AG04450 (cell line): ENCODE measurements at regions not wholly inside any gene's neighbourhood (a gene's known extent, or its start where the extent isn't known, plus 50 kb on each side); places are given as distances from the start of the nearest gene placed in this dataset.

Experiments
- CTCF ChIA-PET: fragments of 300-600, 350-600 bp; formaldehyde crosslinking; extraction: SDS; loops from one replicate; lab custom pipeline; 2022; ENCODE audit warnings: antibody characterized with exemption, inconsistent platforms; lab: Charles Lee
- POLR2A ChIA-PET: fragments of 350-600 bp; formaldehyde crosslinking; extraction: SDS; loops from one replicate; lab custom pipeline; 2021; ENCODE audit warnings: antibody characterized with exemption, inconsistent platforms; lab: Yijun Ruan, JAX
- DNase-seq: peaks from one replicate; pipeline ENCODE4 v3.0.0-alpha.2; 2011; ENCODE audit warnings: low read depth, low spot score
- H3K27ac ChIP-seq: one replicate; pipeline ENCODE4 v1.5.1; 2012; ENCODE audit warnings: low read depth, low read length, control low read depth
- H3K27me3 ChIP-seq: one replicate; pipeline ENCODE4 v1.6.0; 2012; ENCODE audit warnings: low read length; ENCODE audit not compliant: control insufficient read depth, insufficient read depth
- H3K4me3 ChIP-seq: 2 replicates; pipeline ENCODE4 v1.5.1; 2011; ENCODE audit warnings: mild to moderate bottlenecking, low read depth, low read length, control low read depth
- H3K9me3 ChIP-seq: 2 replicates; pipeline ENCODE4 v1.5.1; 2012; ENCODE audit warnings: low read length; ENCODE audit not compliant: control insufficient read depth, insufficient read depth
- TF ChIP-seq, protein P1 (sequence below): IDR thresholded peaks from 2 replicates; pipeline ENCODE4 v1.5.1; 2011; ENCODE audit warnings: low read depth, low read length, control low read depth, inconsistent platforms

DNA sequence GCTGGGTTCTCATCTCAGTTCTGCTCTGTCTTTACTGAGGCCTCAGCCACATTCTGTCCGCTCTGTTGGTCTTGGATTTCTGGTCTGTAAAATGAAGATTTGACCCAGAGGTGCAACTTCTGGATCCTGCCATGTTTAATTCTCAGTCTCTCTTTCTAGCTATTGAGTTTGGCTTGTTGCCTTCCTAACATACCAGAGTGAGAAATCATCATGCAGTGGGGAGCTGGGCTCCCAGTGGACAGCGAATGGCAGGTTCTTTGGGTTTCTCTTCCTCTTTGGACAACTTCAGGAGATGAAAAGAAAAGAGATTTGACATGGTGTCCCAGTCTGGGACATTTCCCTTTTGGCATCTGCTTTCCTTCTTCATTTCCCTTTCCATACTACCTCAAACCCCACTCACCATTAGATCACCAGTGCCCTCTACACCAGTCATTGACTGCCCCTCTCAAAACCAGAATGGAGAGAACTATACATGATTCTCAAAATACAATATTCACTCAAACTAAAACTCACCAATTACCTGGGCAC is 334.7 kb downstream of the ACTL7B start:
- no peaks in the 10 kb centered on the region for H3K27me3 ChIP-seq
- peak; percentile 29 for DNase-seq
- POLR2A ChIA-PET = no interaction called here
- CTCF ChIA-PET = interaction anchor here (0.6 kb wide), 1 partner anchor 22 kb away, joined by 3 read pairs; no protein-coding TSS in a partner anchor
- no peak overlapping the region for H3K4me3 ChIP-seq
- TF ChIP-seq, protein P1, sequence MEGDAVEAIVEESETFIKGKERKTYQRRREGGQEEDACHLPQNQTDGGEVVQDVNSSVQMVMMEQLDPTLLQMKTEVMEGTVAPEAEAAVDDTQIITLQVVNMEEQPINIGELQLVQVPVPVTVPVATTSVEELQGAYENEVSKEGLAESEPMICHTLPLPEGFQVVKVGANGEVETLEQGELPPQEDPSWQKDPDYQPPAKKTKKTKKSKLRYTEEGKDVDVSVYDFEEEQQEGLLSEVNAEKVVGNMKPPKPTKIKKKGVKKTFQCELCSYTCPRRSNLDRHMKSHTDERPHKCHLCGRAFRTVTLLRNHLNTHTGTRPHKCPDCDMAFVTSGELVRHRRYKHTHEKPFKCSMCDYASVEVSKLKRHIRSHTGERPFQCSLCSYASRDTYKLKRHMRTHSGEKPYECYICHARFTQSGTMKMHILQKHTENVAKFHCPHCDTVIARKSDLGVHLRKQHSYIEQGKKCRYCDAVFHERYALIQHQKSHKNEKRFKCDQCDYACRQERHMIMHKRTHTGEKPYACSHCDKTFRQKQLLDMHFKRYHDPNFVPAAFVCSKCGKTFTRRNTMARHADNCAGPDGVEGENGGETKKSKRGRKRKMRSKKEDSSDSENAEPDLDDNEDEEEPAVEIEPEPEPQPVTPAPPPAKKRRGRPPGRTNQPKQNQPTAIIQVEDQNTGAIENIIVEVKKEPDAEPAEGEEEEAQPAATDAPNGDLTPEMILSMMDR = no peak
- H3K27ac ChIP-seq = no peak overlapping the region
- H3K9me3 ChIP-seq = no peaks in the 10 kb centered on the region

DNA sequence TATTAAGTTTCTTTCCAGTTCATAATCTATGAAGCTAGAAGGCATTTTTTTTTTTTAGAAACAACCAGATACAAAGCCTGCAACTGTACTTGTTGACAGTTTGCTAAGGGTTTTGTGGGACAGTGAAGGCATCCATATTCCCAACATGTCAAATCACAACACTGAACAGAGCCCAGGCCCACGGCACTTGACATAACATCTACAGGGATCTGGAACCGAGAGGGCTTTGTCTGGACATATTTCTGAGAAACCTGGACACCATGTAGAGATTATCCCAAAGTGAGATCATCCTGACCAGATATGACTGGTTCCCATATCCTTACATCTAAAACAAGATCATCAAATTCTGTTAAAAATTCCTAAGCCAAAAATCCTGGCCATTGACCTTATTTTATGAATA is 336.3 kb downstream of the ACTL7B start:
- Histone ChIP-seq H3K9me3 (no peaks in the 10 kb centered on the region), H3K4me3 (no peak overlapping the region), H3K27me3 (no peaks in the 10 kb centered on the region), H3K27ac (no peak overlapping the region)
- CTCF ChIA-PET = no interaction called here
- POLR2A ChIA-PET = no interaction called here
- DNase-seq = no peak
- TF ChIP-seq, protein P1 = no peak

DNA sequence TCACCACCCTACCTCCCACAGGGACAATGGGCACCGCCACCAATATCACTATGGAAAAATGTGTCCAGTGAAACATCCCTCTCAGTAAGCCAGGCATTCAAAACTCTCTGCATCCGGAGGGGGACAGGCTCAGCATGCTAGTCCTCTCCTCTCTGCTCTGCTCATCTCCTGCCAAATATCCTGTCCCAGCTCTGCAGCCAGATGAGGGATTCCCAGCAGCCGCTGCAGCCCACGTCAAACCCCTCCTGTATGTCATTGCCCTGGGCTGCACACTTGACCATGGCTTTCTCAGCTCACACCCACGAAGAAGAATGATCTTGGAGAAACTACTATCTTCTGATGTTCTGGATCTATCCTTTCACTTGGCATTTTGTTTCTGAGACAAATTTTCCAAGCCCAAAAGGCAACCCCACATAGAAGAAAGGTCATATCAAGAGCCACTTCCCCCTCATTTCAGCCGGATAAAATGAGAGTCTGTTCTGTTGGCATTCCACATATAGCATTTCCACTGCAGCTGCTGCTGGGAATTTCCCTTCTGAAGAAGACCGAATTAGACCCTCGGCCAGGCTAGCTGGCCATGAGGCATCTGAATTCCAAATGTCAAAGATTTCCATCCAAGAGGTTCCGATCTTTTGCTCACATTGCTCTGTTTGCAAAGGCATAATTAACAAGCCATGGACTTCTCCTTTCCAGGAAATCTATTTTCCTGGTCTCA is 338.0 kb downstream of the ACTL7B start:
- H3K9me3 ChIP-seq = no peaks in the 10 kb centered on the region
- no peak overlapping the region for H3K27ac ChIP-seq
- no peak overlapping the region for H3K4me3 ChIP-seq
- DNase-seq = no peak
- H3K27me3 ChIP-seq = no peaks in the 10 kb centered on the region
- TF ChIP-seq, protein P1 = no peak
- ChIA-PET POLR2A (no interaction called here), CTCF (no interaction called here)

DNA sequence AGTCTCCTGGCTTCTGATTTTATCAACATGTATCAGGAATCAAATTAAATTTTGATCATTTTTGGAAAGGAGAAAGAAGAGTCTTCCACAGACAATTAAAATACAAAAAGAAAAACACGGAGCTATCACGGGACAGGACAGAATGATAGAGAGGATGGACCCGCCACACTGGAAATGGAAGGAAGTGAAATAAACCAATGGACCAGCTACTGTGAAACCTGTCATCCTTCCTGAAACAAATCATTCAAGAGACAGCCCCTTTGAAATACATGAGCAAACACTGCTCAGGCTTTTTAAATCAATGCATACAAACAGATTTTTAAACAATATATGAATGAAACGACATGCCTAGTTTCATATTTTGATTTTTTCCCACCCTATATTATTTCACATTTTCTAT is 339.4 kb downstream of the ACTL7B start:
- Histone ChIP-seq H3K4me3 (no peak overlapping the region), H3K9me3 (no peaks in the 10 kb centered on the region), H3K27ac (no peak overlapping the region), H3K27me3 (no peaks in the 10 kb centered on the region)
- CTCF ChIA-PET = no interaction called here
- POLR2A ChIA-PET = no interaction called here
- no peak for DNase-seq
- TF ChIP-seq, protein P1 = no peak

DNA sequence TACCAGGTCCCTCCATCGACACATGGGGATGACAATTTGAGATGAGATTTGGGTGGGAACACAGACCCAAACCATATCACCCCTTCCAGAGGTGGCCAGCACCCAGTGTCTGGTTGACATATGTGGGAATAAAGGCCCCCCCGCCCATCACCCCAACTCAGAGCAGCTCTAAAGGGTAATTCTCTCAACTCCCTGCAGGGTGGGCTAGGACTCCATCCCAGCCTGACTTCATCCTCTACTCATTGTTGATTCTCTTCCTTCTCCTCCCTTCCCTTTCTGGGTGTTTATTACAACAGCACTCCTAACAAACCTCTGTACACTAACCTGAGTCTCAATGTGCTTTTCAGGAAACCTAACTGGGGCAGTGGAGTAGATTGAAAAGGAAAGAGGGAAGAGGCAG is 339.9 kb downstream of the ACTL7B start:
- Histone ChIP-seq H3K4me3 (no peak overlapping the region), H3K27me3 (no peaks in the 10 kb centered on the region), H3K9me3 (no peaks in the 10 kb centered on the region), H3K27ac (no peak overlapping the region)
- DNase-seq = no peak
- TF ChIP-seq, protein P1 = no peak
- ChIA-PET POLR2A (no interaction called here), CTCF (no interaction called here)
